SK-N-SH (cell line): ENCODE measurements at regions not wholly inside any gene's neighbourhood (a gene's known extent, or its start where the extent isn't known, plus 50 kb on each side); places are given as distances from the start of the nearest gene placed in this dataset.

Experiments used
- CTCF ChIA-PET: fragments of 300-600, 350-600 bp; formaldehyde crosslinking; extraction: SDS; loops from one replicate; lab custom pipeline; 2021; lab: Yijun Ruan, JAX
- POLR2A ChIA-PET: fragments of 350-600 bp; sonication (Branson Sonifier 250); formaldehyde crosslinking; extraction: SDS; loops from one replicate; lab custom pipeline; 2020; ENCODE audit warnings: antibody characterized with exemption, inconsistent platforms; lab: Yijun Ruan, JAX
- DNase-seq: peaks from one replicate; pipeline ENCODE4 v3.0.0; 2012
- H2AFZ ChIP-seq: fragments of 200-600 bp; sonication (generic); 2 replicates; pipeline ENCODE4 v1.8.1; 2016; ENCODE audit warnings: antibody characterized with exemption, mild to moderate bottlenecking, low read depth
- H3F3A ChIP-seq: fragments of 200-600 bp; sonication (generic); replicated peaks from 2 replicates; pipeline ENCODE3; 2016; ENCODE audit warnings: antibody characterized with exemption, mild to moderate bottlenecking; ENCODE audit not compliant: insufficient read depth
- H3K27ac ChIP-seq, 2 experiments: fragments of 200-500 bp in 1 of 2; fragments of 200-600 bp in 1 of 2; sonication (Bioruptor generic) in 1 of 2; sonication (generic), shearing (Covaris generic) in 1 of 2; 2 replicates each; pipeline versions ENCODE4 v1.5.1 to v1.6.1; 2014 to 2016; ENCODE audit warnings: low read depth in 2 of 2, inconsistent platforms in 1 of 2, low read length in 1 of 2, mild to moderate bottlenecking in 1 of 2, mixed read lengths in 1 of 2
- H3K27me3 ChIP-seq: fragments of 200-600 bp; sonication (generic), shearing (Covaris generic); 2 replicates; pipeline ENCODE4 v1.6.1; 2016; ENCODE audit warnings: mixed run types; ENCODE audit not compliant: insufficient read depth
- H3K36me3 ChIP-seq, 2 experiments: fragments of 200-500 bp in 1 of 2; fragments of 200-600 bp in 1 of 2; sonication (Bioruptor generic) in 1 of 2; sonication (generic) in 1 of 2; replicated peaks in 1 of 2; 2 replicates each; pipeline versions ENCODE3 to v1.5.1; 2014 to 2016; ENCODE audit warnings: low read length in 1 of 2, mild to moderate bottlenecking in 1 of 2; ENCODE audit not compliant: insufficient read depth in 2 of 2, control insufficient read depth in 1 of 2
- H3K4me1 ChIP-seq, 2 experiments: fragments of 200-500 bp in 1 of 2; fragments of 200-600 bp in 1 of 2; sonication (Bioruptor generic) in 1 of 2; sonication (generic), shearing (Covaris generic) in 1 of 2; 2 replicates each; pipeline versions ENCODE4 v1.5.1 to v1.6.1; 2014 to 2016; ENCODE audit warnings: low read depth in 1 of 2, low read length in 1 of 2, mixed run types in 1 of 2; ENCODE audit not compliant: insufficient read depth in 2 of 2, control insufficient read depth in 1 of 2
- H3K4me2 ChIP-seq: fragments of 200-600 bp; sonication (generic), shearing (Covaris generic); 2 replicates; pipeline ENCODE4 v1.6.1; 2017; ENCODE audit warnings: mixed run types
- H3K4me3 ChIP-seq, 2 experiments: fragments of 200-500 bp in 1 of 2; fragments of 200-600 bp in 1 of 2; sonication (Bioruptor generic) in 1 of 2; sonication (generic), shearing (Covaris generic) in 1 of 2; 2 replicates each; pipeline versions ENCODE4 v1.5.1 to v1.8.1; 2014 to 2016; ENCODE audit warnings: low read depth in 2 of 2, inconsistent platforms in 1 of 2, low read length in 1 of 2, mild to moderate bottlenecking in 1 of 2, mixed read lengths in 1 of 2, moderate library complexity in 1 of 2
- H3K79me2 ChIP-seq: fragments of 200-600 bp; sonication (generic); 2 replicates; pipeline ENCODE4 v1.8.1; 2017; ENCODE audit warnings: mild to moderate bottlenecking; ENCODE audit not compliant: insufficient read depth
- H3K9ac ChIP-seq: fragments of 200-600 bp; sonication (generic); 2 replicates; pipeline ENCODE4 v1.6.1; 2017; ENCODE audit warnings: mixed run types
- H3K9me2 ChIP-seq: fragments of 200-600 bp; sonication (generic); 2 replicates; pipeline ENCODE4 v1.6.1; 2017; ENCODE audit warnings: mixed run types
- H3K9me3 ChIP-seq: fragments of 200-600 bp; sonication (generic); 2 replicates; pipeline ENCODE4 v1.6.1; 2017; ENCODE audit warnings: mixed run types, mild to moderate bottlenecking, moderate library complexity
- H4K20me1 ChIP-seq: fragments of 200-600 bp; sonication (generic); 2 replicates; pipeline ENCODE4 v1.6.1; 2017; ENCODE audit warnings: mild to moderate bottlenecking, mixed run types; ENCODE audit not compliant: insufficient read depth
- FOSL2 ChIP-seq: IDR thresholded peaks from 2 replicates; pipeline ENCODE4 v1.4.0; 2012; ENCODE audit warnings: low read depth, mild to moderate bottlenecking, moderate library complexity, borderline replicate concordance
- GATA2 ChIP-seq: sonication (generic); formaldehyde crosslinking; IDR thresholded peaks from 2 replicates; pipeline ENCODE4 v1.5.0; 2020; ENCODE audit warnings: mild to moderate bottlenecking, missing genetic modification reagents
- JUND ChIP-seq: IDR thresholded peaks from 2 replicates; pipeline ENCODE4 v1.4.0; 2012
- RXRA ChIP-seq: IDR thresholded peaks from 2 replicates; pipeline ENCODE4 v1.4.0; 2012; ENCODE audit warnings: low read depth, mild to moderate bottlenecking, borderline replicate concordance
- TEAD4 ChIP-seq: IDR thresholded peaks from 2 replicates; pipeline ENCODE4 v1.4.0; 2012; ENCODE audit warnings: mild to moderate bottlenecking, borderline replicate concordance; ENCODE audit not compliant: insufficient read depth
- WGBS: methylation state at CpG from one replicate; pipeline ENCODE4 v1.1.6; 2017; ENCODE audit warnings: low lambda C conversion rate; 5-methylcytosine and 5-hydroxymethylcytosine counted together
- TF ChIP-seq, protein P1 (sequence below): IDR thresholded peaks from 2 replicates; pipeline ENCODE4 v1.4.0; 2012; ENCODE audit warnings: low read depth, borderline replicate concordance

GRCh38 chrX:42437211-42437610 is 340.8 kb downstream of the PPP1R2C start:
- no peak for DNase-seq
- H3K9me3 ChIP-seq = no peaks in the 10 kb centered on the region
- no peaks in the 10 kb centered on the region for H3F3A ChIP-seq
- H3K36me3 ChIP-seq = no peaks in the 10 kb centered on the region
- H3K27me3 ChIP-seq = no peaks in the 10 kb centered on the region
- TF ChIP-seq JUND (no peak), RXRA (no peak), TEAD4 (no peak)
- TF ChIP-seq, protein P1, sequence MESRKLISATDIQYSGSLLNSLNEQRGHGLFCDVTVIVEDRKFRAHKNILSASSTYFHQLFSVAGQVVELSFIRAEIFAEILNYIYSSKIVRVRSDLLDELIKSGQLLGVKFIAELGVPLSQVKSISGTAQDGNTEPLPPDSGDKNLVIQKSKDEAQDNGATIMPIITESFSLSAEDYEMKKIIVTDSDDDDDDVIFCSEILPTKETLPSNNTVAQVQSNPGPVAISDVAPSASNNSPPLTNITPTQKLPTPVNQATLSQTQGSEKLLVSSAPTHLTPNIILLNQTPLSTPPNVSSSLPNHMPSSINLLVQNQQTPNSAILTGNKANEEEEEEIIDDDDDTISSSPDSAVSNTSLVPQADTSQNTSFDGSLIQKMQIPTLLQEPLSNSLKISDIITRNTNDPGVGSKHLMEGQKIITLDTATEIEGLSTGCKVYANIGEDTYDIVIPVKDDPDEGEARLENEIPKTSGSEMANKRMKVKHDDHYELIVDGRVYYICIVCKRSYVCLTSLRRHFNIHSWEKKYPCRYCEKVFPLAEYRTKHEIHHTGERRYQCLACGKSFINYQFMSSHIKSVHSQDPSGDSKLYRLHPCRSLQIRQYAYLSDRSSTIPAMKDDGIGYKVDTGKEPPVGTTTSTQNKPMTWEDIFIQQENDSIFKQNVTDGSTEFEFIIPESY = no peak
- TF ChIP-seq, all 33 proteins: peak for 0
- no peaks in the 10 kb centered on the region for H3K79me2 ChIP-seq
- no peaks in the 10 kb centered on the region for H3K9me2 ChIP-seq
- POLR2A ChIA-PET = no interaction called here
- 0% methylated on average over 1 of the region's 1 CpG for WGBS
- no peak overlapping the region for H3K4me3 ChIP-seq
- H3K4me1 ChIP-seq = no peaks in the 10 kb centered on the region
- CTCF ChIA-PET = interaction anchor here (0.7 kb wide), 1 partner anchor 68 kb away, joined by 4 read pairs; no protein-coding TSS in a partner anchor
- no peaks in the 10 kb centered on the region for H4K20me1 ChIP-seq
- H2AFZ ChIP-seq = no peak overlapping the region
- no peak overlapping the region for H3K27ac ChIP-seq
- H3K9ac ChIP-seq = no peak overlapping the region
- H3K4me2 ChIP-seq = no peak overlapping the region

DNA sequence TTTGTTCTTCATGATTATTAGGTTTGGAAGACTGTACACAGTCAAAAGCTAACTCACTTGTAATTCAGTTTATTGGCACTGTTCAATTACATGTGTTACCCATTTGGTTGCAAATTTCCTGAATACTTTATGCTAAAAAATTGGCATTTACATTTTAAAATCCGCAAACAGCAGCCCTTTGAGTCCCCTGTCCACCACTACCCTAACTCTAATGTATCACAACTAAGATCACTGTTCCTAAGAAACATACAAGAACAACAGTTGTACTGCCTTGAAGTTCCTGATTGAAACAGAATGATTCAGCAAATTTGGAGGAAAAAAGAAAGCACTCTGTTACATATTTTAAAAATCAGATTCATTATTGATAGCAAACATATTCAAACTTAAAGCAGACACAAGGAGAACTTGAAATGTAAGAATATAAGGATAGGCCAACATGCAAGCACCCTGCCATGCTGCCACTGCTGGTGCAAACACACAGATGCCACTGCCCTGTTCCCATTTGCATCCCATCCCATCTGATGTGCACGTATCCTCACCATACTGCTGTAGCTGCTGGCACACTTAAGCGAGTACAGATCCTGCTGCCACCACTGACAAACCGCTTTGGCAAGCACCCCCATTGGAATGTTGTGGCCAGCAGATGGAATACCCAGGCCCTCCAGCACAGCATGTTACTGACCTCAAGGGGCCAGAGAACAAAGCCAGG is 343.4 kb downstream of the PPP1R2C start:
- no peak overlapping the region for H3K4me2 ChIP-seq
- TF ChIP-seq GATA2 (CRISPR knock-in tag) = no peak
- H3K9ac ChIP-seq = no peak overlapping the region
- no peaks in the 10 kb centered on the region for H3F3A ChIP-seq
- DNase-seq = no peak
- no peak overlapping the region for H2AFZ ChIP-seq
- H3K27me3 ChIP-seq = no peaks in the 10 kb centered on the region
- H3K4me3 ChIP-seq = no peak overlapping the region
- H3K27ac ChIP-seq = no peak overlapping the region
- no peaks in the 10 kb centered on the region for H3K79me2 ChIP-seq
- H3K9me2 ChIP-seq = no peaks in the 10 kb centered on the region
- ChIA-PET POLR2A (no interaction called here), CTCF (no interaction called here)
- H3K4me1 ChIP-seq = no peaks in the 10 kb centered on the region
- H3K9me3 ChIP-seq = no peaks in the 10 kb centered on the region
- H3K36me3 ChIP-seq = no peaks in the 10 kb centered on the region
- WGBS = 13% methylated on average over 3 of the region's 4 CpGs
- no peaks in the 10 kb centered on the region for H4K20me1 ChIP-seq

DNA sequence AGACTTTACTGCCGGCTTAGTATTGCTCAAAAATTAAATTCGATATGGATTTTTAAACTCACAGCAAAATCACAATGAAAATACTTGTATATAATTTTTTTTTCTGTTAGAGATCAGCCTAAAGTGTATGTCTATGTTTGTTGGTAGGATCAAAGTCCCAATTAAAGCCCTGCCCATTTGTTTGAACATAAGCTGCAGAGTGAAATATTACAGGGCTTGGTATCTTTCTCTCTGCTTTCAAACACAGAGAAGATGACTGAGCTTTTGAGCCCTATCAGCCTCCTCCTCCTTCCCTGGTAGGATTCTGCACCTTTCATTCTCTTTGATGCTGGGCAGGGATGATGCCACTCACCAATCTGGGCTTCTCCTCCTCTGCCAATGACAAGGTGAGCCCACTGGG is 345.4 kb downstream of the PPP1R2C start:
- Histone ChIP-seq H2AFZ (no peak overlapping the region), H3K4me1 (no peaks in the 10 kb centered on the region), H3K36me3 (no peaks in the 10 kb centered on the region), H3K4me3 (no peak overlapping the region), H3K27ac (no peak overlapping the region), H3K9ac (no peak overlapping the region), H3K79me2 (no peaks in the 10 kb centered on the region), H4K20me1 (no peaks in the 10 kb centered on the region), H3K9me3 (no peaks in the 10 kb centered on the region), H3K27me3 (no peaks in the 10 kb centered on the region), H3K9me2 (no peaks in the 10 kb centered on the region), H3K4me2 (no peak overlapping the region), H3F3A (no peaks in the 10 kb centered on the region)
- 3% methylated on average over 2 of the region's 2 CpGs for WGBS
- TF ChIP-seq FOSL2 = no peak
- DNase-seq = no peak
- CTCF ChIA-PET = no interaction called here
- POLR2A ChIA-PET = no interaction called here
